Panc1 (cell line): ENCODE measurements at regions not wholly inside any gene's neighbourhood (a gene's known extent, or its start where the extent isn't known, plus 50 kb on each side); places are given as distances from the start of the nearest gene placed in this dataset.

ENCODE experiments used
- ATAC-seq: fragments of 200-7000 bp; cut with Tn5 transposase; 2 replicates; pipeline ENCODE4 v1.9.1; 2020; ENCODE audit warnings: mild to moderate bottlenecking, moderate library complexity
- BruUV-seq: library from RNA; stranded (reverse); fragments of 400-500 nt; replicated peaks from 2 replicates; lab custom pipeline; 2021; lab: Mats Ljungman, UMichigan
- CTCF ChIA-PET: fragments of 300-600 bp; sonication (Branson Sonifier 250); formaldehyde crosslinking; loops from one replicate; lab custom pipeline; 2022; ENCODE audit warnings: antibody characterized with exemption; lab: Charles Lee
- POLR2A ChIA-PET: fragments of 300-600 bp; sonication (Branson Sonifier 250); formaldehyde crosslinking; loops from one replicate; lab custom pipeline; 2022; ENCODE audit warnings: antibody characterized with exemption; lab: Charles Lee
- DNase-seq: peaks from one replicate; pipeline ENCODE4 v3.0.0-alpha.2; 2010; ENCODE audit warnings: low read depth, low spot score
- H3K27ac ChIP-seq: 2 replicates; pipeline ENCODE4 v1.5.1; 2011; ENCODE audit warnings: mild to moderate bottlenecking, low read length, inconsistent platforms
- H3K27me3 ChIP-seq: fragments of 200-500 bp; sonication (Bioruptor generic); 2 replicates; pipeline ENCODE4 v1.6.0; 2014; ENCODE audit warnings: low read length, inconsistent platforms; ENCODE audit not compliant: control insufficient read depth, insufficient read depth
- H3K36me3 ChIP-seq: fragments of 200-500 bp; sonication (Bioruptor generic); 2 replicates; pipeline ENCODE4 v1.5.1; 2014; ENCODE audit warnings: inconsistent platforms, mild to moderate bottlenecking, low read length, moderate library complexity; ENCODE audit not compliant: control insufficient read depth, insufficient read depth
- H3K4me1 ChIP-seq: 2 replicates; pipeline ENCODE4 v1.5.1; 2011; ENCODE audit warnings: inconsistent platforms, mild to moderate bottlenecking, low read length, moderate library complexity; ENCODE audit not compliant: control insufficient read depth, insufficient read depth
- H3K4me3 ChIP-seq, 2 experiments: 2 replicates each; pipeline ENCODE4 v1.5.1; 2011 to 2012; ENCODE audit warnings: low read depth in 2 of 2, low read length in 2 of 2, mild to moderate bottlenecking in 2 of 2, inconsistent platforms in 1 of 2, moderate library complexity in 1 of 2
- H3K9me3 ChIP-seq: fragments of 200-500 bp; sonication (Bioruptor generic); 2 replicates; pipeline ENCODE4 v1.5.1; 2014; ENCODE audit warnings: low read depth, mild to moderate bottlenecking, inconsistent platforms, low read length, moderate library complexity; ENCODE audit not compliant: control insufficient read depth, insufficient read depth
- CTCF ChIP-seq: fragments of 450-650 bp; IDR thresholded peaks from 2 replicates; pipeline ENCODE4 v1.5.1; 2017; ENCODE audit warnings: mild to moderate bottlenecking
- POLR2AphosphoS5 ChIP-seq: IDR thresholded peaks from 2 replicates; pipeline ENCODE4 v1.6.1; 2012; ENCODE audit warnings: mild to moderate bottlenecking, low read depth, low read length, moderate library complexity
- REST ChIP-seq, 2 experiments: IDR thresholded peaks; 2 replicates each; pipeline ENCODE4 v1.6.1; 2011 to 2012; ENCODE audit warnings: low read depth in 2 of 2, control low read depth in 1 of 2, low read length in 1 of 2, mild to moderate bottlenecking in 1 of 2, moderate library complexity in 1 of 2; ENCODE audit not compliant: insufficient read depth in 1 of 2
- SIN3A ChIP-seq: IDR thresholded peaks from 2 replicates; pipeline ENCODE4 v1.6.1; 2012; ENCODE audit warnings: low read depth, mild to moderate bottlenecking, low read length, moderate library complexity, borderline replicate concordance; ENCODE audit not compliant: insufficient read depth
- TCF7L2 ChIP-seq: IDR thresholded peaks from 2 replicates; pipeline ENCODE4 v1.6.1; 2011; ENCODE audit warnings: mild to moderate bottlenecking, low read depth, low read length, inconsistent platforms
- in situ Hi-C: cut with HindIII; loops from 2 replicates; pipeline ENCODE4 v1.10.0; 2016; ENCODE audit warnings: low sequenced_read_pairs, low pct_unique_long_range_greater_than_20kb
- intact Hi-C: fragments of 100-400 bp; cut with micrococcal nuclease; formaldehyde crosslinking; loops from one replicate; pipeline ENCODE4 v1.10.0; 2022; ENCODE audit not compliant: unreplicated experiment

GRCh38 chr7:68314208-68314607 is 1284.1 kb upstream of the AUTS2 start:
- no TSS peak for BruUV-seq
- no peak overlapping the region for H3K27ac ChIP-seq

GRCh38 chr7:68317476-68317875 is 1280.8 kb upstream of the AUTS2 start:
- H3K27me3 ChIP-seq: no peaks in the 10 kb centered on the region
- H3K4me3 ChIP-seq: no peak overlapping the region
- H3K27ac ChIP-seq: no peak overlapping the region
- in situ Hi-C loops: no loop called here
- no peaks in the 10 kb centered on the region for H3K4me1 ChIP-seq
- BruUV-seq: no TSS peak
- no peaks in the 10 kb centered on the region for H3K36me3 ChIP-seq
- intact Hi-C loops: no loop called here
- DNase-seq (no peak), ATAC-seq (no peak)
- no peaks in the 10 kb centered on the region for H3K9me3 ChIP-seq
- POLR2A ChIA-PET: no interaction called here
- TF ChIP-seq CTCF (no peak), SIN3A (no peak), REST (IDR thresholded peaks at IDR 0.05; ENCODE audit: insufficient read depth in 1 of 2, low read depth in 2 of 2, low read length in 1 of 2) (no peak), TCF7L2 (no peak), POLR2AphosphoS5 (no peak)
- CTCF ChIA-PET: no interaction called here

More at GRCh38 chr7:68314208-68314607, 1284.1 kb upstream of the AUTS2 start:
- CTCF ChIA-PET: no interaction called here
- Histone ChIP-seq H3K27me3 (no peaks in the 10 kb centered on the region), H3K4me3 (no peak overlapping the region), H3K9me3 (no peaks in the 10 kb centered on the region), H3K4me1 (no peaks in the 10 kb centered on the region), H3K36me3 (no peaks in the 10 kb centered on the region)
- intact Hi-C loops (no loop called here), in situ Hi-C loops (no loop called here)
- TF ChIP-seq SIN3A (no peak), POLR2AphosphoS5 (no peak), TCF7L2 (no peak), CTCF (no peak), REST (IDR thresholded peaks at IDR 0.05; ENCODE audit: insufficient read depth in 1 of 2, low read depth in 2 of 2, low read length in 1 of 2) (no peak)
- ATAC-seq: no peak
- no peak for DNase-seq
- POLR2A ChIA-PET: no interaction called here
